Muscle of leg (tissue), 3 donors: ENCODE measurements at regions not wholly inside any gene's neighbourhood (a gene's known extent, or its start where the extent isn't known, plus 50 kb on each side); places are given as distances from the start of the nearest gene placed in this dataset.
"Not testable (repeated sequence)": the region's sequence is repeated elsewhere in the genome, so short reads cannot be mapped to it uniquely, and the experiment has no call there.

ENCODE experiments used
- DNase-seq: peaks from one replicate; pipeline ENCODE4 v3.0.0; 2013
- H3K27ac ChIP-seq: one replicate; pipeline ENCODE4 v1.5.1; 2013; ENCODE audit warnings: mild to moderate bottlenecking, low read length, control low read depth
- H3K27me3 ChIP-seq: one replicate; pipeline ENCODE4 v1.6.1; 2013; ENCODE audit warnings: low read length; ENCODE audit not compliant: control insufficient read depth, insufficient read depth
- H3K36me3 ChIP-seq: one replicate; pipeline ENCODE4 v1.6.1; 2013; ENCODE audit warnings: low read length; ENCODE audit not compliant: control insufficient read depth, insufficient read depth
- H3K4me1 ChIP-seq: one replicate; pipeline ENCODE4 v1.6.1; 2013; ENCODE audit warnings: low read length; ENCODE audit not compliant: control insufficient read depth, insufficient read depth
- H3K4me3 ChIP-seq: one replicate; pipeline ENCODE4 v1.5.1; 2013; ENCODE audit warnings: low read length, control low read depth
- H3K9me3 ChIP-seq: replicated peaks from 2 replicates; pipeline ENCODE4 v1.6.1; 2013; ENCODE audit warnings: low read depth, low read length; ENCODE audit not compliant: control insufficient read depth
- WGBS: methylation state at CpG from one replicate; pipeline ENCODE4 v1.1.5; 2013; ENCODE audit warnings: missing lambda C conversion rate; ENCODE audit not compliant: insufficient coverage; 5-methylcytosine and 5-hydroxymethylcytosine counted together

DNA sequence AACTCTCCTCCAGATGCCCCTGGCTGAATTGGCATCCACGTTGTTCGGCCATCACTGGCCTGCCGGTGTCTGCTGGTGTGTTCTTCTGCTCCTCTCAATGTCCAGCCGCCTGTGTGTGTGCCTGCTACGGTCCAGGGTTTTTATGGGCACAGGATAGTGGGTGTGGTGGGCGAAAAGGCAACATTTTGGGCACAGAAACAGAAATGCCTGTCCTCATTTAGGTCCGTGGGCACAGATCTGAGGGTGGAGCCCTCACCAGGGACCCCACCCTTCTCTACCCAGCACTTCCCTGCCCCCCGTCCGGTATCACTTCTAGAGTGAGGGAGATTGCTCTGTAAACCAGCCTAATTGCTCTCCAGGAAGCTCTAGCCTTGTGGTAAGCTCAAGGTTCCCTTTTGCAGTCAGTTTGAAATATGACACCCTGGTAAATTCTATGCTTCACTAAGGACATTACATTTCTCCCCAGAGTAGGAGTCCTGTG is 410.1 kb downstream of the MAT2B start:
- peaks cover 4% of the 10 kb centered on the region for H3K4me1 ChIP-seq
- peak; percentile 10 for DNase-seq
- H3K27me3 ChIP-seq, result no peaks in the 10 kb centered on the region
- peak overlapping the region; percentile 29 for H3K27ac ChIP-seq
- peaks cover 3% of the 10 kb centered on the region for H3K9me3 ChIP-seq
- no peaks in the 10 kb centered on the region for H3K36me3 ChIP-seq
- WGBS, result 89% methylated on average over 5 of the region's 9 CpGs
- no peak overlapping the region for H3K4me3 ChIP-seq

DNA sequence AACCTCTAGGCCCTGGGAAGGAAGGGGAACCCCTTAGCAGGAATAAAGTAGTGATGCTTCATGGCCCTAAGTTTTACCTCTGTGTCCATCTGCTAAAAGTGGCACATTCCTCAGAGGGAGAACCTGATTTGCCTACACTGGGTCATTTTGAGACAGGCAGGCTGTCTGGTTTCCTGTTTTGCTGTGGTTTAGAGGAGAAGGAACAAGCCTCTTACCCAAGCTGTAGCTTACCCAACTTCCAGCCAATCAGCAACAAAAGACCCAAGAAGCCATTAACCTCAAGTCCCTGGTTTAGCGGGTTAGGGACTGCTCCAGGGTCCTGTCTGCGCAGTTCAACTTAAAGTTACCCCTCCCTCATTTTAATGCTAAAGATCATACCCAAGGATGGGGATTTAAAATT is 411.0 kb downstream of the MAT2B start:
- 100% methylated on average over 1 of the region's 2 CpGs for WGBS
- H3K4me1 ChIP-seq, result peaks cover 4% of the 10 kb centered on the region
- DNase-seq, result peak; percentile 26

DNA sequence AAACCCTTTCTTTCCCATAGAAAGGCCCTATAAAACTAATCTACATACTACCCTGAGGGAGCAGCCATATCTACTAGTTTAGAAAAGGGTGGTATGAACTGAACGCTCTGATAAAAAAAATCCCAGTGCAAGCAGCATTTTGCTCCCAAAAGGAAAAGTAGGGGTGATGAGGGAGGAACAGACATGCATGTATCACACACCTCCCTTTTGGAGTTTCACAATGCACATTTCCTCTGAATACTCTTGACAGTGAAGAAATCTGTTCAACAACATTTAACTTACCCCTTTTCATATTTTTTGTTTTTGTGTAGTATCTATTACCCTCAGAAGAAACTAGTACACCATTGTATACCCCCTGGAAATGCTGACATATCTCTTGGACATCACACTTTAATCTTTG is 411.4 kb downstream of the MAT2B start:
- no peaks in the 10 kb centered on the region for H3K27me3 ChIP-seq
- no peak overlapping the region for H3K4me3 ChIP-seq
- no peaks in the 10 kb centered on the region for H3K36me3 ChIP-seq
- peaks cover 4% of the 10 kb centered on the region for H3K4me1 ChIP-seq
- no peak for DNase-seq
- H3K9me3 ChIP-seq, result peaks cover 3% of the 10 kb centered on the region
- no peak overlapping the region for H3K27ac ChIP-seq
- WGBS, result no CpG with 5 or more reads among the region's 1 CpG

More for the DNA sequence above, 411.0 kb downstream of the MAT2B start:
- no peak overlapping the region for H3K4me3 ChIP-seq
- peaks cover 3% of the 10 kb centered on the region for H3K9me3 ChIP-seq
- no peak overlapping the region for H3K27ac ChIP-seq
- no peaks in the 10 kb centered on the region for H3K36me3 ChIP-seq
- H3K27me3 ChIP-seq, result no peaks in the 10 kb centered on the region

DNA sequence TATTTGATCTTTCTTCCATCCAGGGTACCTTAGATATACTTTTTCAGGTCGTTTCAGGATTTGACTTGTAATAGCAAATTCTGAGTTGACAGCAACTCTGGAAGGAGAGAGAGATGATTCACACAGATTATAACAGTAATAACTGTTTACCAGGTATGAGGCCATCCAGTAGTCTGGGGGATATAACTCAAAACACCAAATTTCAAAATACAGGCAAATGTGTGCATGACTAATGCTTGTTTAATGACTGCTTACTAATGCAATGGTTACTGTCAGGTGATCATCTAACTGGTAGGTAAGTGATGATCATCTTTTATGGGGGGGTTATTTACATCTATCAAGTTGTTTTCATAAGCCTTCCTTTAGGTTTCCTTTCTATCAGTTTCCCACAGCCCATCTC is 412.3 kb downstream of the MAT2B start:
- Histone ChIP-seq H3K36me3 (no peaks in the 10 kb centered on the region), H3K9me3 (peaks cover 3% of the 10 kb centered on the region), H3K4me1 (peaks cover 4% of the 10 kb centered on the region), H3K4me3 (no peak overlapping the region), H3K27ac (no peak overlapping the region), H3K27me3 (no peaks in the 10 kb centered on the region)
- no peak for DNase-seq
- no CpG with 5 or more reads among the region's 1 CpG for WGBS

DNA sequence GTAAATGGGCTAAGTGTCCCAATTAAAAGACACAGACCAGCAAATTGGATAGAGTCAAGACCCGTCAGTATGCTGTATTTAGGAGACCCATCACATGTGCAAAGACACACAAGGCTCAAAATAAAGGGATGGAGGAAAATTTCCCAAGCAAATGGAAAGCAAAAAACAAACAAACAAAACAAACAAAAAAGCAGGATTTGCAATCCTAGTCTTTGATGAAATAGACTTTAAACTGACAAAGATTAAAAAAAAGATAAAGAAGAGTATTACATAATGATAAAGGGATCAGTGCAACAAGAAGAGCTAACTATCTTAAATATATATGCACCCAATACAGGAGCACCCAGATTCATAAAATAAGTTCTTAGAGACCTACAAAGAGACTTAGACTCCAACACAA is 429.6 kb downstream of the MAT2B start:
- not testable (repeated sequence) for H3K36me3 ChIP-seq, H3K9me3 ChIP-seq, DNase-seq, H3K4me1 ChIP-seq, H3K4me3 ChIP-seq, H3K27ac ChIP-seq, H3K27me3 ChIP-seq
- WGBS, result no CpG with 5 or more reads among the region's 1 CpG

DNA sequence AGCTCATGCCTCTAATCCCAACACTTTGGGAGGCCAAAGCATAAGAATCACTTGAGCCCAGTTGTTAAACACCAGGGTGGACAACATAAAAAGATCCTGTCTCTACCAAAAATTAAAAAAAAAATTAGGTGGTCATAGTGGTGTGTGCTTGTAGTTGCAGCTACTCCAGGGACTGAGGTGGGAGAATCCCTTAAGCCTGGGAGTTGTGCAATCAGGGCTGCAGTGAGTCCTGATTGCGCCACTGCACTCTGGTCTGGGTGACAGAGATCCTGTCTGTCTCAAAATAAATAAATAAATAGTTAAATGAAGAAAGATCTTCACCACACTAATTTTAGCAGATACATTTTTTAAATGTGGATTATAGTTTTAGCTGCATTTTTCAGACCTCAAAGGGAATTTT is 433.2 kb downstream of the MAT2B start:
- Histone ChIP-seq H3K36me3 (no peaks in the 10 kb centered on the region), H3K9me3 (no peaks in the 10 kb centered on the region), H3K4me1 (no peaks in the 10 kb centered on the region), H3K4me3 (no peak overlapping the region), H3K27ac (no peak overlapping the region), H3K27me3 (no peaks in the 10 kb centered on the region)
- no peak for DNase-seq
- no CpG with 5 or more reads among the region's 1 CpG for WGBS

DNA sequence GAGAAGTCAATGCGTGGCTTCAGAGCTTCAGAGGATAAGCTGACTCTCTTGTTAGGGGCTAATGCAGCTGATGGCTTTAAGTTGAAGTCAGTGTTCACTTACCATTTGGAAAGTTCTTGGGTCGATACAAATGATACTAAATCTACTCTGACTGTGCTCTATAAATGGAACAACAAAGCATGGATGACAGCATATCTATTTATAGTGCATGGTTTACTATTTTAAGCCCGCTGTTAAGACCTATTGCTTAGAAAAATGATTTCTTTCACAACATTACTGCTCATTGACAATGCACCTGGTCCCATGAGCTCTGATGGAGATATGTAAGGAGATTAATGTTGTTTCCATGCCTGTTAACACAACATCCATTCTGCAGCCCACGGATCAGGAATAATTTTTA is 435.7 kb downstream of the MAT2B start:
- H3K4me3 ChIP-seq, result no peak overlapping the region
- H3K27ac ChIP-seq, result no peak overlapping the region
- no peaks in the 10 kb centered on the region for H3K27me3 ChIP-seq
- no peak for DNase-seq
- no peaks in the 10 kb centered on the region for H3K4me1 ChIP-seq
- no peaks in the 10 kb centered on the region for H3K36me3 ChIP-seq
- H3K9me3 ChIP-seq, result no peaks in the 10 kb centered on the region
- no CpG with 5 or more reads among the region's 4 CpGs for WGBS

DNA sequence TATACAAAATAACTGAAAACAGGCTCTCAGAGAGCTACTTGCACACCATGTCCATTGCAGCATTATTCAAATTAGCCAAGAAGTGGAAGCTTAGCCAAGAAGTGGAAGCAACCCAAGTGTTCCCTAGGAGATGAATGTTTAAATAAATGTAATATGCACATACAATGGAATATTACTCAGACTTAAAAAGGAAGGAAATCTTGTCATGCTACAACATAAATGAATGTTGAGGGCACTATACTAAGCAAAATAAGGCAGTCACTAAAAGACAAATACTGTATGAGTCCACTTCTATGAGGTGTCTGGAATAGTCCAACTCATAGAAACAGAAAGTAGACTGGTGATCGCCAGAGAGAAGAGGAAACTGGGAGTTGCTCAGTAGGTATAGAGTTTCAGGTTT is 438.1 kb downstream of the MAT2B start:
- H3K36me3 ChIP-seq, result no peaks in the 10 kb centered on the region
- peak; percentile 82 for DNase-seq
- H3K4me3 ChIP-seq, result no peak overlapping the region
- H3K4me1 ChIP-seq, result no peaks in the 10 kb centered on the region
- no peak overlapping the region for H3K27ac ChIP-seq
- H3K9me3 ChIP-seq, result no peaks in the 10 kb centered on the region
- WGBS, result no CpG with 5 or more reads among the region's 1 CpG
- H3K27me3 ChIP-seq, result no peaks in the 10 kb centered on the region

DNA sequence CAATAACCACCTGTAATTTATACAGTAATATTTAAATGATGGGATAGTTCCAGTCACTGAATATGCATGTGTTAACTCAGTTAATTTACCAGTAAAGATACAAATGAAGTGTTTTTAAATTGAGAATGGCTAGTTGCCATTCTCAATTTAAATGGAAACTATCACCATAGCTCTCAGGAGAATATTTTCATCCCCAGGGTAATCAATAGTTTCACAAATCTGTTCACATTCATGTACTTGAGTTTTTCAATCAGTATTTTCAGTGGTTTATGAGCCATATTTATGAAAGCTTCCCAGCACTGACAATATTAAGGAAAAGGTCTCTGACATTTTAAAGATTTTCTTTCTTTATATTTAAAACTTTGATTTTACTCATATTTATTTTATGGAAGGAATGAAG is 439.3 kb downstream of the MAT2B start:
- DNase-seq, result no peak
- Histone ChIP-seq H3K27ac (no peak overlapping the region), H3K27me3 (no peaks in the 10 kb centered on the region), H3K4me1 (no peaks in the 10 kb centered on the region), H3K4me3 (no peak overlapping the region), H3K9me3 (no peaks in the 10 kb centered on the region), H3K36me3 (no peaks in the 10 kb centered on the region)

DNA sequence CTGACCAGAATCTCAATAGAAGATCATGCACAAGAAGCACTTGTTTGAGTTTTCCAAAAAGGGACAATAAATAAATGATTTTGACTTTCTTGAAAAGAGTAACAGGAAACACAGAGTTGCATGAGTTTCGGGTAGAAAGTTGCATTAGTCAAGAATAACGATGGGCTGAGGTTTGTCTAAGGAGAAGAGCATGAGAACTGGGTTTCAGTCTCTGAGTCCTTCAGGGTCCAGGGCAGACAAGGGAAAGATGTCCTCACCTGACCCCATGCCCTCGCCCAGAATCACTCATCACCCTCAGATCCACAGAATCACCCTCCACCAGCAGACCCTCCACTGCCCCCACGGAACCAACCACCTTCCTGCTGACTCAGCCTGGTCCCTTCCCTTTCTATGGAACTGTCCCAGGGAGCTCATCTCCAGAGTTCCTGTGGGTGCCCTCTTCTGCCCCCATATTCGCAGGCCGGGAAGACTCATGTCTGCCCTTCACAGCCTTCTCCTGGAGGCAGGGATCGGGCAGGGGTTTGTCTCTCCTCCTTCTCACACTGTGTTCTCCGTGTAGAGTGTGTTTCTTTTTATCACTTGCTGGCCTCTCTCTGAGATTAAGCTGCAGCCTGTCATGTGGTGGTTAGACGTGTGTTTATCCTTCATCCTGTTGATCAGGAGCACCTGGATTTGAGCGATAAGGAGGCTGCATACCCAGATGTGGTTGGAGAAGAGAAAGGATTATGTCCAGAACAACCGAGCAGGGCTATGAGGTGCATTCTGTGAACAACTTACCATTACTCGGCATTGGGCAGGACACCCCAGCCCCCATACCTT is 442.6 kb downstream of the MAT2B start:
- no peaks in the 10 kb centered on the region for H3K4me1 ChIP-seq
- no peak overlapping the region for H3K4me3 ChIP-seq
- no peak overlapping the region for H3K27ac ChIP-seq
- H3K27me3 ChIP-seq, result no peaks in the 10 kb centered on the region
- H3K9me3 ChIP-seq, result no peaks in the 10 kb centered on the region
- DNase-seq, result no peak
- WGBS, result 80% methylated on average over 6 of the region's 12 CpGs
- no peaks in the 10 kb centered on the region for H3K36me3 ChIP-seq

DNA sequence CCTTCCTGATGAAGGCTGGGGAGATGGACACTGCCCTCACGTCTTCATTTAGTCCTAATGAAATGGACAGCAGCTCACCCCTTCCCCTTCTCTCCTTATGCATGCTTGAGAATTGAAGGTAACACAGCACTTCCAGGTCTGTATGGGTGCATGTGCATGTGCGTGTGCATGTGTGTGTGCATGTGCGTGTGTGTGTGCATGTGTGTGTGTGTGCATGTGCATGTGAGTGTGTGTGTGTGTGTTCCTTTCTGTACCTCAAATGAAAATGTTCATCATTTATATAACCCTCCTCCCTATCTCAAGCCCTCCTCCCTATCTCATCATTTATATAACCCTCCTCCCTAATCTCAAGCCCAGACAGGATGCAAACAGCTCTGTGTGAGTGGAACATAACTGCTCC is 444.8 kb downstream of the MAT2B start:
- no peak overlapping the region for H3K4me3 ChIP-seq
- no peak overlapping the region for H3K27ac ChIP-seq
- H3K4me1 ChIP-seq, result no peaks in the 10 kb centered on the region
- H3K27me3 ChIP-seq, result no peaks in the 10 kb centered on the region
- WGBS, result no CpG with 5 or more reads among the region's 3 CpGs
- H3K9me3 ChIP-seq, result no peaks in the 10 kb centered on the region
- no peaks in the 10 kb centered on the region for H3K36me3 ChIP-seq
- no peak for DNase-seq
